Peyer's patch (tissue), 4 donors: ENCODE measurements at regions not wholly inside any gene's neighbourhood (a gene's known extent, or its start where the extent isn't known, plus 50 kb on each side); places are given as distances from the start of the nearest gene placed in this dataset.

ENCODE experiments used
- POLR2A ChIP-seq, 2 donors: fragments of 450-650 bp; IDR thresholded peaks; one replicate each; pipeline ENCODE4 v1.5.1; 2017; ENCODE audit warnings: antibody characterized with exemption in 2 of 2, mild to moderate bottlenecking in 2 of 2, moderate library complexity in 2 of 2
- TF ChIP-seq, protein P1 (sequence below), 6 experiments: fragments of 450-650 bp in 4 of 6; fragments of 200-600 bp in 2 of 6; sonication (generic) in 1 of 6; IDR thresholded peaks; one replicate each; pipeline ENCODE4 v1.5.1; 2017 to 2019; ENCODE audit warnings: antibody characterized with exemption in 6 of 6, mild to moderate bottlenecking in 3 of 6, moderate library complexity in 1 of 6

DNA sequence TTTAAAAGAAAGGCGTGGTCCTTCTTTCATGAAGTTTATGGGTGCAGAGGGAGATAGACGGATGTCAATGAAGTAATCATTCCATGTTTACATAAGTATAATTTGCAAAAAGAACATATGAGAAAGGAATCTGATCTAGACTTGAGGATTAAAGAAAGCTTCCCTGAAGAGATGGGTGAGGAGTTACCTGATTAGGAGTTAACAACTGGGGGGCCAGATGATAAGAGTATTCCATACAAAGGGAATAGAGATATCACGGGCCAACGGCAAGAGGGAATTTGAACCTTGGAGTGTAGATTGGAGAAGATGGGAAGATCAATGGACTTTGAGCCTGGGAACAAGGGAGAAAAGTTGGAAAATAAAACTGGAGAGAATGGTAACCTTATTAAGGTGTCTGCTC, 1959.9 kb upstream of the WWC1 start:
- TF ChIP-seq, protein P1, sequence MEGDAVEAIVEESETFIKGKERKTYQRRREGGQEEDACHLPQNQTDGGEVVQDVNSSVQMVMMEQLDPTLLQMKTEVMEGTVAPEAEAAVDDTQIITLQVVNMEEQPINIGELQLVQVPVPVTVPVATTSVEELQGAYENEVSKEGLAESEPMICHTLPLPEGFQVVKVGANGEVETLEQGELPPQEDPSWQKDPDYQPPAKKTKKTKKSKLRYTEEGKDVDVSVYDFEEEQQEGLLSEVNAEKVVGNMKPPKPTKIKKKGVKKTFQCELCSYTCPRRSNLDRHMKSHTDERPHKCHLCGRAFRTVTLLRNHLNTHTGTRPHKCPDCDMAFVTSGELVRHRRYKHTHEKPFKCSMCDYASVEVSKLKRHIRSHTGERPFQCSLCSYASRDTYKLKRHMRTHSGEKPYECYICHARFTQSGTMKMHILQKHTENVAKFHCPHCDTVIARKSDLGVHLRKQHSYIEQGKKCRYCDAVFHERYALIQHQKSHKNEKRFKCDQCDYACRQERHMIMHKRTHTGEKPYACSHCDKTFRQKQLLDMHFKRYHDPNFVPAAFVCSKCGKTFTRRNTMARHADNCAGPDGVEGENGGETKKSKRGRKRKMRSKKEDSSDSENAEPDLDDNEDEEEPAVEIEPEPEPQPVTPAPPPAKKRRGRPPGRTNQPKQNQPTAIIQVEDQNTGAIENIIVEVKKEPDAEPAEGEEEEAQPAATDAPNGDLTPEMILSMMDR (IDR thresholded peaks at IDR 0.05) = no peak
- TF ChIP-seq POLR2A (IDR thresholded peaks at IDR 0.05) = no peak
